GM12878 (cell line): ENCODE measurements at regions not wholly inside any gene's neighbourhood (a gene's known extent, or its start where the extent isn't known, plus 50 kb on each side); places are given as distances from the start of the nearest gene placed in this dataset.

Experiments used
- ATAC-seq: fragments of 200-7000 bp; cut with Tn5 transposase; 3 replicates; pipeline ENCODE4 v1.9.1; 2020; ENCODE audit warnings: mild to moderate bottlenecking, moderate library complexity
- BruUV-seq: library from RNA; stranded (reverse); fragments of 400-500 nt; replicated peaks from 2 replicates; lab custom pipeline; 2021; lab: Mats Ljungman, UMichigan
- CTCF ChIA-PET: fragments of 300-600 bp; sonication (Branson Sonifier 250); formaldehyde crosslinking; extraction: SDS; loops from one replicate; lab custom pipeline; 2021; ENCODE audit warnings: inconsistent platforms; lab: Yijun Ruan, JAX
- POLR2A ChIA-PET: fragments of 350-600 bp; formaldehyde crosslinking; extraction: SDS; loops from one replicate; lab custom pipeline; 2021; ENCODE audit warnings: inconsistent platforms; lab: Charles Lee
- RAD21 ChIA-PET: fragments of 300-600 bp; sonication (Branson Sonifier 250); formaldehyde crosslinking; loops from one replicate; lab custom pipeline; 2023; ENCODE audit warnings: antibody characterized with exemption; ENCODE audit not compliant: unreplicated experiment; lab: Charles Lee
- SMC1A ChIA-PET: fragments of 300-600 bp; sonication (Branson Sonifier 250); formaldehyde crosslinking; loops from one replicate; lab custom pipeline; 2023; ENCODE audit not compliant: unreplicated experiment, uncharacterized antibody; lab: Charles Lee
- DNase-seq: peaks from one replicate; pipeline ENCODE4 v3.0.0-alpha.2; 2011; ENCODE audit warnings: low read depth, low spot score
- FAIRE-seq: peaks from 3 replicates; lab custom pipeline; 2011; peaks lifted over from hg19 to GRCh38; lab: Jason Lieb, UNC
- H2AFZ ChIP-seq: 2 replicates; pipeline ENCODE4 v1.6.0; 2011; ENCODE audit warnings: low read depth, low read length, control low read depth; ENCODE audit not compliant: control insufficient read depth
- H3K27ac ChIP-seq: 2 replicates; pipeline ENCODE4 v1.5.1; 2011; ENCODE audit warnings: control low read depth; ENCODE audit not compliant: control insufficient read depth, insufficient read depth
- H3K27me3 ChIP-seq, 2 experiments: replicated peaks in 1 of 2; 2 replicates each; pipeline versions ENCODE4 v1.6.0 to v1.6.1; 2011; ENCODE audit warnings: low read length in 1 of 2; ENCODE audit not compliant: control insufficient read depth in 2 of 2, insufficient read depth in 2 of 2
- H3K36me3 ChIP-seq, 2 experiments: 2 replicates each; pipeline ENCODE4 v1.5.1; 2011; ENCODE audit warnings: low read length in 1 of 2; ENCODE audit not compliant: control insufficient read depth in 2 of 2, insufficient read depth in 2 of 2
- H3K4me1 ChIP-seq: 2 replicates; pipeline ENCODE4 v1.6.1; 2011; ENCODE audit warnings: mild to moderate bottlenecking, low read length, moderate library complexity, mixed read lengths; ENCODE audit not compliant: control insufficient read depth, insufficient read depth
- H3K4me2 ChIP-seq: 2 replicates; pipeline ENCODE4 v1.6.0; 2011; ENCODE audit warnings: control low read depth; ENCODE audit not compliant: control insufficient read depth, insufficient read depth
- H3K4me3 ChIP-seq: fragments of 200-600 bp; sonication (generic); 2 replicates; pipeline ENCODE4 v1.5.1; 2016
- H3K79me2 ChIP-seq: 2 replicates; pipeline ENCODE4 v1.6.0; 2011; ENCODE audit warnings: low read length; ENCODE audit not compliant: control insufficient read depth, insufficient read depth
- H3K9ac ChIP-seq: 2 replicates; pipeline ENCODE4 v1.8.0; 2011; ENCODE audit warnings: low read length, control low read depth, mixed read lengths; ENCODE audit not compliant: control insufficient read depth, insufficient read depth
- H3K9me3 ChIP-seq: replicated peaks from 3 replicates; pipeline ENCODE4 v1.5.1; 2011; ENCODE audit warnings: mild to moderate bottlenecking, low read length; ENCODE audit not compliant: control insufficient read depth, insufficient read depth
- H4K20me1 ChIP-seq: 2 replicates; pipeline ENCODE4 v1.6.0; 2011; ENCODE audit not compliant: control insufficient read depth, insufficient read depth
- ATF7 ChIP-seq: fragments of 450-650 bp; IDR thresholded peaks from 2 replicates; pipeline ENCODE4 v1.6.1; 2016; ENCODE audit warnings: low read depth, mild to moderate bottlenecking
- KLF5 ChIP-seq: fragments of 450-650 bp; IDR thresholded peaks from 2 replicates; pipeline ENCODE4 v1.6.1; 2014; ENCODE audit warnings: mild to moderate bottlenecking; ENCODE audit not compliant: partially characterized antibody
- MEF2A ChIP-seq: IDR thresholded peaks from 2 replicates; pipeline ENCODE4 v1.6.1; 2011; ENCODE audit warnings: low read depth, mild to moderate bottlenecking, low read length, moderate library complexity; ENCODE audit not compliant: insufficient read depth
- MEF2B ChIP-seq: fragments of 450-650 bp; IDR thresholded peaks from 2 replicates; pipeline ENCODE4 v1.6.1; 2018; ENCODE audit warnings: mild to moderate bottlenecking, moderate library complexity; ENCODE audit not compliant: partially characterized antibody, poor library complexity, severe bottlenecking
- NR2C1 ChIP-seq: fragments of 450-650 bp; IDR thresholded peaks from 2 replicates; pipeline ENCODE4 v1.6.1; 2017; ENCODE audit warnings: antibody characterized with exemption, mild to moderate bottlenecking, moderate library complexity
- RAD51 ChIP-seq: fragments of 450-650 bp; IDR thresholded peaks from 2 replicates; pipeline ENCODE4 v1.6.1; 2016; ENCODE audit warnings: moderate library complexity, mild to moderate bottlenecking, inconsistent platforms
- RB1 ChIP-seq: fragments of 450-650 bp; formaldehyde crosslinking; IDR thresholded peaks from 2 replicates; pipeline ENCODE4 v1.6.1; 2017; ENCODE audit warnings: mild to moderate bottlenecking, borderline replicate concordance
- SREBF2 ChIP-seq: IDR thresholded peaks from 2 replicates; pipeline ENCODE4 v1.6.1; 2012; ENCODE audit warnings: mild to moderate bottlenecking, low read length
- TCF7 ChIP-seq: IDR thresholded peaks from 2 replicates; pipeline ENCODE4 v1.6.1; 2014; ENCODE audit warnings: antibody characterized with exemption, borderline replicate concordance
- ZNF24 ChIP-seq: fragments of 450-650 bp; IDR thresholded peaks from 2 replicates; pipeline ENCODE4 v1.6.1; 2017; ENCODE audit warnings: antibody characterized with exemption, mild to moderate bottlenecking
- ZNF384 ChIP-seq: IDR thresholded peaks from 2 replicates; pipeline ENCODE4 v1.6.1; 2012; ENCODE audit warnings: low read depth, mild to moderate bottlenecking, low read length, improper control_type of control experiment, borderline replicate concordance
- WGBS: methylation state at CpG from one replicate; pipeline ENCODE4 v1.1.6; 2016; ENCODE audit warnings: low lambda C conversion rate; ENCODE audit not compliant: insufficient replicate concordance, insufficient coverage; ENCODE audit errors: missing lambda C conversion rate; 5-methylcytosine and 5-hydroxymethylcytosine counted together
- in situ Hi-C: fragments of 300-500 bp; cut with MboI; formaldehyde crosslinking; loops from 9 replicates; pipeline ENCODE4 v1.14.3; 2018; ENCODE audit warnings: mixed read lengths
- intact Hi-C: fragments of 100-400 bp; cut with micrococcal nuclease; formaldehyde crosslinking; loops from one replicate; pipeline ENCODE4 v1.14.2; 2022; ENCODE audit not compliant: unreplicated experiment
- TF ChIP-seq, protein P1 (sequence below): IDR thresholded peaks from 2 replicates; pipeline ENCODE4 v1.6.1; 2012; ENCODE audit warnings: low read depth, low read length, improper control_type of control experiment
- TF ChIP-seq, protein P2 (sequence below), 3 experiments: IDR thresholded peaks in 2 of 3; conservative IDR thresholded peaks in 1 of 3; 2 replicates each; pipeline ENCODE4 v1.5.1; 2011; ENCODE audit warnings: low read depth in 3 of 3, low read length in 3 of 3, mild to moderate bottlenecking in 3 of 3, control low read depth in 2 of 3, moderate library complexity in 2 of 3, inconsistent platforms in 1 of 3, mixed read lengths in 1 of 3; ENCODE audit not compliant: control insufficient read depth in 2 of 3, insufficient read depth in 1 of 3; ENCODE audit errors: extremely low read depth in 1 of 3

DNA sequence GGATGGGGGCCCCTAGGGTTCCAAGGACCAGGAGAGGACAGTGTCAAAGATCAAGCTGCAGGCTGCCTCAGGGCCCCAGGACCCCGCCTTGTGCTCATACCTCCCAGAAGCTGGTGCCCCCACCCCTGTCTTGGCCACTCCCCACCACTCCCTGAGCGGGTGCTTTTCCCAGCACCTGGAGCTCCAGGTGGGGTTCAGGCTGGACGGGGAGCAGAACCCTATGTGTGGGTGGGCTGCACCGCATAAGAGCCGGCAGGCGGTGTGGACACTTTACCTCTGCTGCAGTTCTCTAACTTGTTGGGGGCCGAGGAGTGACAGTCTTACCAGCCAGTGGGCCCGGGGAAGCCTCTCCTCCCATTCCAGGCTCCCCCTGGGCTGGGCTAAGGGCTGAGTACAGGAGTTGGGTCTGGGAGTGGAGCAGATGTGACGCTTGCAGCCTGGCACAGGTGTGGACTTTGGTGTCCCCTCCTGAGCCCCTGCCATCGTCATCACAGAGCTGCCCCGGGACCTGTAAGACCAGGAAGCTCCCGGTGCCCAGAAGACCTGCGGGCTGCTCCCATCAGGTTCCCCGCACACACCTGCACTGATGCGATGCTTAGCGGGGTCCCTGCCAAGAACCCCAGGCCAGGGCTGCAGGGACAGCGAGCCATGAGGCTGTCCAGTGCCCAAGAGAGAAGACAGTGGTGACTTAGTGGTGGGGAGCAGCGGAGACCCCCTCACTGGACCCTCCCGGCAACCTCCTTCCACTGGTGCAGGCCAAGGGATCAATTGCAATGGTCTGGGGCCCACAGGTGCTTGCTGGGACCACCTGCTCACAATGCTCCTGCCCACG lies 674.5 kb downstream of the BRD1 start:
- H3K4me2 ChIP-seq = no peak overlapping the region
- no peaks in the 10 kb centered on the region for H3K4me1 ChIP-seq
- ChIA-PET CTCF (no interaction called here), SMC1A (no interaction called here), RAD21 (no interaction called here), POLR2A (no interaction called here)
- no peaks in the 10 kb centered on the region for H3K27me3 ChIP-seq
- DNase-seq (no peak), FAIRE-seq (no peak), ATAC-seq (no peak)
- TF ChIP-seq TCF7 (no peak), MEF2A (no peak), MEF2B (no peak), RB1 (no peak), NR2C1 (no peak), ATF7 (no peak), RAD51 (no peak), ZNF384 (no peak), KLF5 (no peak), SREBF2 (no peak), ZNF24 (no peak)
- TF ChIP-seq, protein P1, sequence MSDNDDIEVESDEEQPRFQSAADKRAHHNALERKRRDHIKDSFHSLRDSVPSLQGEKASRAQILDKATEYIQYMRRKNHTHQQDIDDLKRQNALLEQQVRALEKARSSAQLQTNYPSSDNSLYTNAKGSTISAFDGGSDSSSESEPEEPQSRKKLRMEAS = no peak
- TF ChIP-seq, protein P2, sequence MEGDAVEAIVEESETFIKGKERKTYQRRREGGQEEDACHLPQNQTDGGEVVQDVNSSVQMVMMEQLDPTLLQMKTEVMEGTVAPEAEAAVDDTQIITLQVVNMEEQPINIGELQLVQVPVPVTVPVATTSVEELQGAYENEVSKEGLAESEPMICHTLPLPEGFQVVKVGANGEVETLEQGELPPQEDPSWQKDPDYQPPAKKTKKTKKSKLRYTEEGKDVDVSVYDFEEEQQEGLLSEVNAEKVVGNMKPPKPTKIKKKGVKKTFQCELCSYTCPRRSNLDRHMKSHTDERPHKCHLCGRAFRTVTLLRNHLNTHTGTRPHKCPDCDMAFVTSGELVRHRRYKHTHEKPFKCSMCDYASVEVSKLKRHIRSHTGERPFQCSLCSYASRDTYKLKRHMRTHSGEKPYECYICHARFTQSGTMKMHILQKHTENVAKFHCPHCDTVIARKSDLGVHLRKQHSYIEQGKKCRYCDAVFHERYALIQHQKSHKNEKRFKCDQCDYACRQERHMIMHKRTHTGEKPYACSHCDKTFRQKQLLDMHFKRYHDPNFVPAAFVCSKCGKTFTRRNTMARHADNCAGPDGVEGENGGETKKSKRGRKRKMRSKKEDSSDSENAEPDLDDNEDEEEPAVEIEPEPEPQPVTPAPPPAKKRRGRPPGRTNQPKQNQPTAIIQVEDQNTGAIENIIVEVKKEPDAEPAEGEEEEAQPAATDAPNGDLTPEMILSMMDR (IDR thresholded peaks at IDR 0.05 in 2 of 3, conservative IDR thresholded peaks at IDR 0.05 in 1 of 3; ENCODE audit: control insufficient read depth in 2 of 3, extremely low read depth in 1 of 3, insufficient read depth in 1 of 3, low read depth in 3 of 3, low read length in 3 of 3) = no peak
- no peak overlapping the region for H3K27ac ChIP-seq
- H2AFZ ChIP-seq = no peak overlapping the region
- H3K9ac ChIP-seq = no peak overlapping the region
- intact Hi-C loops = no loop called here
- H3K9me3 ChIP-seq = no peaks in the 10 kb centered on the region; the same call in 2 of the 3 replicates
- no peaks in the 10 kb centered on the region for H3K79me2 ChIP-seq
- H3K4me3 ChIP-seq = no peak overlapping the region
- no TSS peak for BruUV-seq
- in situ Hi-C loops = loop anchor here (25.0 kb wide), 1 partner anchor 91 kb away; no protein-coding TSS in a partner anchor
- no peaks in the 10 kb centered on the region for H4K20me1 ChIP-seq
- H3K36me3 ChIP-seq = no peaks in the 10 kb centered on the region
- 41% methylated on average over 19 of the region's 20 CpGs for WGBS
